ENCODE measurements at regions not wholly inside any gene's neighbourhood (a gene's known extent, or its start where the extent isn't known, plus 50 kb on each side); places are given as distances from the start of the nearest gene placed in this dataset.

DNA sequence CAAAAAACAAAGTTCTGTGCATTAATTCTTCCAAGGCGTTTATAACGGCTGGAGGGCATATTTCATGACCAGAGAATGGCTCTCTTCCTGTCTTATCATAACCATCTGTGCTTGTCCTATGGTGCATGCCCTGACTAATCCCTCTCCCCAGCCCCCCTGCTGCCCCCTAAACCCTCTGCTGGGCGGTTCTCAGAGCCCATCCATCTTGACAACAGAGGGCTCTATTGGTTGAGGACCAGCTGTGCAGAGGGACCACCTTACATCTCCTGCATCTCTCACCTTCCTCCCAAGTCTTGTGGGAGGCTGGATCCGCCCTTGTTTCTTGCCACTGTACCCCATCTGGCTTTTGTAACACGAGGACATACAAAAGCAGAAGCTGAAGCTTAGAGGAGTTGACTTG, 282.1 kb downstream of the MIAT start:
- H3K4me2 ChIP-seq (ENCODE audit: low read depth, low read length): no peak overlapping the region
- H3K4me3 ChIP-seq (ENCODE audit: low read length): no peak overlapping the region
- H3K4me1 ChIP-seq (ENCODE audit: low read length): no peaks in the 10 kb centered on the region
- peaks cover 15% of the 10 kb centered on the region; the same call in 1 of the 2 replicates for H3K27me3 ChIP-seq (replicated peaks; ENCODE audit: insufficient read depth, low read length)
- H4K20me1 ChIP-seq (ENCODE audit: insufficient read depth, low read length): no peaks in the 10 kb centered on the region
- no peak overlapping the region for H2AFZ ChIP-seq (ENCODE audit: low read length)
- no peaks in the 10 kb centered on the region for H3K36me3 ChIP-seq (replicated peaks; ENCODE audit: insufficient read depth, low read length)
- H3F3A ChIP-seq (ENCODE audit: insufficient read depth, low read length): no peaks in the 10 kb centered on the region
- H3K79me2 ChIP-seq (ENCODE audit: low read length): no peaks in the 10 kb centered on the region
- no peak for DNase-seq
- H3K27ac ChIP-seq (ENCODE audit: low read length): no peak overlapping the region
- no peaks in the 10 kb centered on the region for H3K9me2 ChIP-seq (replicated peaks; ENCODE audit: insufficient read depth, low read length)
- TF ChIP-seq EZH2phosphoT487 (IDR thresholded peaks at IDR 0.05; ENCODE audit: low read length) (no peak), EZH2 (optimal IDR thresholded peaks at IDR 0.05; ENCODE audit: low read depth, low read length) (no peak)
- TF ChIP-seq, protein P1, sequence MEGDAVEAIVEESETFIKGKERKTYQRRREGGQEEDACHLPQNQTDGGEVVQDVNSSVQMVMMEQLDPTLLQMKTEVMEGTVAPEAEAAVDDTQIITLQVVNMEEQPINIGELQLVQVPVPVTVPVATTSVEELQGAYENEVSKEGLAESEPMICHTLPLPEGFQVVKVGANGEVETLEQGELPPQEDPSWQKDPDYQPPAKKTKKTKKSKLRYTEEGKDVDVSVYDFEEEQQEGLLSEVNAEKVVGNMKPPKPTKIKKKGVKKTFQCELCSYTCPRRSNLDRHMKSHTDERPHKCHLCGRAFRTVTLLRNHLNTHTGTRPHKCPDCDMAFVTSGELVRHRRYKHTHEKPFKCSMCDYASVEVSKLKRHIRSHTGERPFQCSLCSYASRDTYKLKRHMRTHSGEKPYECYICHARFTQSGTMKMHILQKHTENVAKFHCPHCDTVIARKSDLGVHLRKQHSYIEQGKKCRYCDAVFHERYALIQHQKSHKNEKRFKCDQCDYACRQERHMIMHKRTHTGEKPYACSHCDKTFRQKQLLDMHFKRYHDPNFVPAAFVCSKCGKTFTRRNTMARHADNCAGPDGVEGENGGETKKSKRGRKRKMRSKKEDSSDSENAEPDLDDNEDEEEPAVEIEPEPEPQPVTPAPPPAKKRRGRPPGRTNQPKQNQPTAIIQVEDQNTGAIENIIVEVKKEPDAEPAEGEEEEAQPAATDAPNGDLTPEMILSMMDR (IDR thresholded peaks at IDR 0.05; ENCODE audit: low read length): no peak
- no peaks in the 10 kb centered on the region for H3K9me3 ChIP-seq (replicated peaks; ENCODE audit: insufficient read depth, low read length)
- H3K9ac ChIP-seq (ENCODE audit: low read length): no peak overlapping the region

DNA sequence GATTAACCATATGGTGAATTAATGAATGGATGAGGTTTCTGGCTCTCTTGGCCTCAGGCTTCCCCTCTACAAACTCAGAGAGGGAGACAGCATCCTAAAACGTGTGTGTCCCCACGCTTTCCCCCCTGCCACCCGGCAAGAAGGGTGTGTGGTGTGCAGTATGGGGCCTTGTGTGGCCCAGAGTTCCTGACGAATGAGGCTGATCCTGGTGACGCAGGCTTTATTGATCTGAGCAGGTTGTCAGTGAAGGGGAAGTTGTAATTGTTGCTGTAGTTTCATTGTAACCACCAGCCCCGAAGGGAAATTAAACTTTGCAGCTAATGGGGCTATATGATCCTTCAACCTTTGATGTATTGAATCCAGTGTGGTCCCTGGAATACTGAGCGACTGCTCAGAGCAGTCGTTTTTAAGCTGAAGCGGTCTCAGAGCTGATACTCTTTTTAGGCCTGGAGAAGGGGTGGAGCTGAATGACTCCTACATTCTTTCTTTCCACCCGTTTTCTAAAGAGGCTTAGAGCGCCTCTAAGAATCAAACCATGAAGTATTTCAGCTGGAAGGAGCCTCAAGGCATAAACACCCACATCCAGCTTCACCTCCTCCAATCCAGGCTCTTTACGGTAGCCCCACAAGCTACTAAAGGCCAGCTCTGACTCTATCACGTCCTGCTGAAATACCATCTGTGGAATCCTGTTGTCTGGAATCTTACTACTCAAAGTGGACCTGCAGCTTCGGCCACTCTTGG, 284.7 kb downstream of the MIAT start:
- peaks cover 15% of the 10 kb centered on the region; the same call in 1 of the 2 replicates for H3K27me3 ChIP-seq (replicated peaks; ENCODE audit: insufficient read depth, low read length)
- H3K27ac ChIP-seq (ENCODE audit: low read length): no peak overlapping the region
- H3K9me3 ChIP-seq (replicated peaks; ENCODE audit: insufficient read depth, low read length): no peaks in the 10 kb centered on the region
- H2AFZ ChIP-seq (ENCODE audit: low read length): no peak overlapping the region
- H3K4me2 ChIP-seq (ENCODE audit: low read depth, low read length): no peak overlapping the region
- no peak for TF ChIP-seq EZH2phosphoT487 (IDR thresholded peaks at IDR 0.05; ENCODE audit: low read length)
- H3K9me2 ChIP-seq (replicated peaks; ENCODE audit: insufficient read depth, low read length): no peaks in the 10 kb centered on the region
- H3F3A ChIP-seq (ENCODE audit: insufficient read depth, low read length): no peaks in the 10 kb centered on the region
- no peak overlapping the region for H3K4me3 ChIP-seq (ENCODE audit: low read length)
- no peaks in the 10 kb centered on the region for H3K79me2 ChIP-seq (ENCODE audit: low read length)
- no peaks in the 10 kb centered on the region for H3K4me1 ChIP-seq (ENCODE audit: low read length)
- H4K20me1 ChIP-seq (ENCODE audit: insufficient read depth, low read length): no peaks in the 10 kb centered on the region
- DNase-seq: no peak
- H3K9ac ChIP-seq (ENCODE audit: low read length): no peak overlapping the region
- H3K36me3 ChIP-seq (replicated peaks; ENCODE audit: insufficient read depth, low read length): no peaks in the 10 kb centered on the region

DNA sequence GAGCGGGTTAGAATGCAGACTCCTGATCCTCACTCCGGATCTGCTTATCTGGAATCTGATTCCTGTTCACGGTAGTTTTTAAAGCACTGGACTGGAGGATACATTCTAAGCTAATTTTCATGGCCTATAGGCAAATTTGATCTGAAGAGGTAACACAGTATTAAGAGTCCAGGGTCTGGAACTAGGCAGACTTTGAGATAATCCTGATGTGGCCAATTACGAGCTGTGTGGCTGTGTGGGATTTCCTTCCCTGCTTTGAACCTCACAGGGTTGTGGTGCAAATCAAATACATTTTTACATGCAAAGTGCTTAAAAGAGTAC, 285.2 kb downstream of the MIAT start:
- H2AFZ ChIP-seq (ENCODE audit: low read length): no peak overlapping the region
- H3K36me3 ChIP-seq (replicated peaks; ENCODE audit: insufficient read depth, low read length): no peaks in the 10 kb centered on the region
- H3K9me3 ChIP-seq (replicated peaks; ENCODE audit: insufficient read depth, low read length): no peaks in the 10 kb centered on the region
- no peaks in the 10 kb centered on the region for H3K4me1 ChIP-seq (ENCODE audit: low read length)
- H3K9ac ChIP-seq (ENCODE audit: low read length): no peak overlapping the region
- H3K4me3 ChIP-seq (ENCODE audit: low read length): no peak overlapping the region
- no peaks in the 10 kb centered on the region for H4K20me1 ChIP-seq (ENCODE audit: insufficient read depth, low read length)
- H3K27me3 ChIP-seq (replicated peaks; ENCODE audit: insufficient read depth, low read length): peaks cover 15% of the 10 kb centered on the region; the same call in 1 of the 2 replicates
- DNase-seq: no peak
- no peaks in the 10 kb centered on the region for H3K79me2 ChIP-seq (ENCODE audit: low read length)
- TF ChIP-seq, protein P1 (IDR thresholded peaks at IDR 0.05; ENCODE audit: low read length): no peak
- TF ChIP-seq EZH2phosphoT487 (IDR thresholded peaks at IDR 0.05; ENCODE audit: low read length): no peak
- TF ChIP-seq EZH2 (optimal IDR thresholded peaks at IDR 0.05; ENCODE audit: low read depth, low read length): no peak
- H3F3A ChIP-seq (ENCODE audit: insufficient read depth, low read length): no peaks in the 10 kb centered on the region
- H3K4me2 ChIP-seq (ENCODE audit: low read depth, low read length): no peak overlapping the region
- H3K9me2 ChIP-seq (replicated peaks; ENCODE audit: insufficient read depth, low read length): no peaks in the 10 kb centered on the region
- no peak overlapping the region for H3K27ac ChIP-seq (ENCODE audit: low read length)

DNA sequence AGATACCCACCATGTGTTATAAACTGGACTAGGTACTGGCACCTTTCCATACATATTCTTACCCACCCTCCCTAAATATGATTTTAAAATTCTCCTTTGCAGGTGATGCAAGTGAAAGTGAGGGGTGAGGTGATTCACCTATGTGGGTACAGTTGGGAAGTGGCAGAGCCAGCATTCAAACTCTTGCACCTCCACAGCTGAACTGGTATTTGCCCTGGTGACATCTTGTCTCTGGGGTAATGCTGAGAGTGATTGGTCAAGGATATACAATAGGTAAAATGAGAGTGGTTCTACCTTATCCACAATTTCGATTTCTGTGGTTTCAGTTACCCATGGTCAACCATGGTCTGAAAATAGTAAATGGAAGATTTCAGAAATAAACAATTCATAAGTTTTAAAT, 288.2 kb downstream of the MIAT start:
- H3K9me3 ChIP-seq (replicated peaks; ENCODE audit: insufficient read depth, low read length): no peaks in the 10 kb centered on the region
- H3K9me2 ChIP-seq (replicated peaks; ENCODE audit: insufficient read depth, low read length): no peaks in the 10 kb centered on the region
- no peak overlapping the region for H2AFZ ChIP-seq (ENCODE audit: low read length)
- H3K79me2 ChIP-seq (ENCODE audit: low read length): no peaks in the 10 kb centered on the region
- H4K20me1 ChIP-seq (ENCODE audit: insufficient read depth, low read length): no peaks in the 10 kb centered on the region
- no peaks in the 10 kb centered on the region for H3K36me3 ChIP-seq (replicated peaks; ENCODE audit: insufficient read depth, low read length)
- no peak overlapping the region for H3K27ac ChIP-seq (ENCODE audit: low read length)
- no peak overlapping the region for H3K4me3 ChIP-seq (ENCODE audit: low read length)
- H3K27me3 ChIP-seq (replicated peaks; ENCODE audit: insufficient read depth, low read length): peaks cover 14% of the 10 kb centered on the region; the same call in 1 of the 2 replicates
- no peak for DNase-seq
- no peak overlapping the region for H3K4me2 ChIP-seq (ENCODE audit: low read depth, low read length)
- H3K9ac ChIP-seq (ENCODE audit: low read length): no peak overlapping the region
- no peaks in the 10 kb centered on the region for H3F3A ChIP-seq (ENCODE audit: insufficient read depth, low read length)
- H3K4me1 ChIP-seq (ENCODE audit: low read length): no peaks in the 10 kb centered on the region
- TF ChIP-seq, protein P1 (IDR thresholded peaks at IDR 0.05; ENCODE audit: low read length): no peak
- TF ChIP-seq EZH2phosphoT487 (IDR thresholded peaks at IDR 0.05; ENCODE audit: low read length) (no peak), EZH2 (optimal IDR thresholded peaks at IDR 0.05; ENCODE audit: low read depth, low read length) (no peak)

All from MM.1S (cell line).